HG02981 (cell line): ENCODE measurements at regions not wholly inside any gene's neighbourhood (a gene's known extent, or its start where the extent isn't known, plus 50 kb on each side); places are given as distances from the start of the nearest gene placed in this dataset.
"Not testable (repeated sequence)": the region's sequence is repeated elsewhere in the genome, so short reads cannot be mapped to it uniquely, and the experiment has no call there.

Experiments
- ATAC-seq: cut with Tn5 transposase; IDR thresholded peaks from one replicate; pipeline ENCODE4 v1.9.1; 2021; ENCODE audit warnings: mild to moderate bottlenecking, moderate library complexity; ENCODE audit not compliant: unreplicated experiment

DNA sequence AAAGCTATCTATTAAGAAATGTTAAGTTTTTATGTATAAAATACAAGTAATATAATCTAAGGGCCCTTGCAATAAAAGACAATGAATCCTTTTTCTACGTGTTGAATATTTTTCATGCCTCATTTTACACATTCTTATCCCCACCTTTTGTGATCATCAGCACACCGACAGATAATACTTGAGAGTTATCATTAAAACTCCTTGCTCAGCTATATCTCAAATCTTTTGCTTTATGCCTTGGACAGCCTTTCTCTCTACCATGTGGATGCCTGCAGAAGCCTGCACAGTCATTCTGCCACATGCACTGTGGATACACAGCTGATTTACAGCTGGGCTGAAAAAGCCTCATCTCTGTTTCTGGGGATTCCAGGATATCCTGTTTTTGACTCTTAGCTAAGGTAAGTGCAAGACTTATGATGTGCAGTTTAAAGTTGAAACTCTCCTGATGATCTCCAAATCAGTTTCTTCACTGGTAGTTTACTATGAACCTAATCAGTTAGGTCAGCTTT is 1565.1 kb downstream of the SI start:
- ATAC-seq = no peak

DNA sequence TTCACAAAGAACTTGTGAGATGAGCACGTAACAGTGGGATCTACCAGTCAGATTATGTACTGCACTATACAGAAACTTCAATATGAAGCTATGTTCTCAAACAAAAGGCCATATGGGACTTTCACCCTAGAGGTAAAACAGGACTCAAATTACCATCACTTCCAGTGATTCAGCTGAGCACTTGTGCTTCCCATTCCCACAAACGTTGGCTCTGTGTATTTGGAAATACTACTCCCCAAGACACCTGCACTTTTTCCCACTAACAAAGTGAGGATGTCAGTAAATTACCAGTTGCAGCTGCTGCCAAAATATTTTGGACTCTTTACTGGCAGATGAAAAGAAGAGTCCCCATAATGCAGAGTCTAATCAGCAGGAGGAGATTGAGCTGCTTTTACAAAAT is 1570.1 kb downstream of the SI start:
- ATAC-seq = no peak

DNA sequence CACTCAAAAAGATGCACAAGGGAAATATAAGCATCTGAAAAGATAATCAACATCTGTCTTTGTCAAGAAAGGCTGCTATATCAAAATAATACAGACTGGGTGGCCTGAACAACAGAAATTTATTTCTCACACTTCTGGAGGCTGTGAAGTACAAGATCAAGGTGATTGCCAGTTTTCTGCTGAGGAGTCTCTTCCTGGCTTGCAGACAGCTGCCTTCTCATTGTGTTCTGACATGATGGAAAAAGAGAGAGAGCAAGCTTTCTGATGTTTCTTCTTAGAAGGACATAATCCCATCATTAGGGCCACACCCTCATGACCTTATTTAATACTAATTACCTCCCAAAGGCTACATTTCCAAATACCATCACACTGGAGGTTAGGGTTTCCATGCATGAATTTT is 1573.3 kb downstream of the SI start:
- no peak for ATAC-seq

GRCh38 chr3:163499736-163500219 is 1578.5 kb downstream of the SI start:
- not testable (repeated sequence) for ATAC-seq

DNA sequence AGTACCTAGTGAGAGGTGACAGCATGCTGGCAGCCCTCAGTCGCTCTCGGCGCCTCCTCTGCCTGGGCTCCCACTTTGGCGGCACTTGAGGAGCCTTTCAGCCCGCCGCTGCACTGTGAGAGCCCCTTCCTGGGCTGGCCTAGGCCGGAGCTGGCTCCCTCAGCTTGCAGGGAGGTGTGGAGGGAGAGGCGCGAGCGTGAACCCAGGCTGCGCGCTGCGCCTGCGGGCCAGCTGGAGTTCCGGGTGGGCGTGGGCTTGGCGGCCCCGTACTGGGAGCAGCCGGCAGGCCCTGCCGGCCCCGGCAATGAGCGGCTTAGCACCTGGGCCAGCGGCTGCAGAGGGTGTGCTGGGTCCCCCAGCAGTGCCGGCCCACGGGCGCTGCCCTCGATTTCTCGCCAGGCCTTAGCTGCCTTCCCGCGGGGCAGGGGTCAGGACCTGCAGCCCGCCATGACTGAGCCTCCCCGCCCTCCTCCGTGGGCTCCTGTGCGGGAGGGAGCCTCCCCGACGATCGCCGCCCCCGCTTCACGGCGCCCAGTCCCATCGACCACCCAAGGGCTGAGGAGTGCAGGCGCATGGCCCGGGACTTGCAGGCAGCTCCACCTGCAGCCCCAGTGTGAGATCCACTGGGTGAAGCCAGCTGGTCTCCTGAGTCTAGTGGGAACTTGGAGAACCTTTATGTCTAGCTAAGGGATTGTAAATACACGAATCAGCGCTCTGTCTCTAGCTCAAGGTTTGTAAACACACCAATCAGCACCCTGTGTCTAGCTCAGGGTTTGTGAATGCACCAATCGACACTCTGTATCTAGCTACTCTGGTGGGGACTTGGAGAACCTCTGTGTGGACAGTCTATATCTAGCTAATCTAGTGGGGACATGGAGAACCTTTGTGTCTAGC is 1579.2 kb downstream of the SI start:
- ATAC-seq = not testable (repeated sequence)

GRCh38 chr3:163491714-163492113 is 1586.6 kb downstream of the SI start:
- no peak for ATAC-seq

- peak; percentile 80 for ATAC-seq
Measured at GRCh38 chr3:163490119-163490518, 1588.2 kb downstream of the SI start.

DNA sequence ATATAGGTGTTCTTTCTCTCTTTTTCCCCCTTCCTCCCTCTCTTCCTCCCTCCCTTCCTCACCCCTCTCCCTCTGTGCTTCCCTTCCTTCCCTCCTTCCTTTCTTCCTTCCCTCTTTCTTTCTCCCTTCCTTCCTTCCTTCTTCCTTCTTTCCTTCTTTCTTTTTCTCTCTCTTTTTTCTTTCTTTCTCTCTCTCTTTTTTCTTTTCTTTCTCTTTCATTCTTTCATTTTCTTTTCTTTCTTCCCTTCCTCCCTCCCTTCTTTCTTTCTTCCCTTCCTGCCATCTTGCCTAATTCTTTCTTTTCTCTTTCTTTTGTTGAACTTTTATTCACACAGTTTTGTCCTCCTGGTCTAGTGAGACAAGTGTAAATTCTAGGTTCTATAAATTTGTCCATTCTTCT is 1595.6 kb downstream of the SI start:
- ATAC-seq = no peak

DNA sequence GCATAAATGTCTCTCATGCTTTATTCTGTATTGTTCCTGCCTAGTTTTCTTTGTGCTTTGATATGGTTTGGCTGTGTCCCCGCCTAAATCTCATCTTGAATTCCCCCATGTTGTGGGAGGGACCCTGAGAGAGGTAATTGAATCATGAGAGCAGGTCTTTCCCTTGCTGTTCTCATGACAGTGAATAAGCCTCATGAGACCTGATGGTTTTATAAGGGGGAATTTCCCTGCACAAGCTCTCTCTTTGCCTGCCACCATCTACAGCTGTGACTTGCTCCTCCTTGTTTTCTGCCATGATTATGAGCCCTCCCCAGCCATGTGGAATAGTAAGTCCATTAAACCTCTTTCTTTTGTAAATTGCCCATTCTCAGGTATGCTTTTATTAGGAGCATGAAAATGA is 1596.6 kb downstream of the SI start:
- ATAC-seq = no peak

GRCh38 chr3:163476179-163476578 is 1602.1 kb downstream of the SI start:
- no peak for ATAC-seq

DNA sequence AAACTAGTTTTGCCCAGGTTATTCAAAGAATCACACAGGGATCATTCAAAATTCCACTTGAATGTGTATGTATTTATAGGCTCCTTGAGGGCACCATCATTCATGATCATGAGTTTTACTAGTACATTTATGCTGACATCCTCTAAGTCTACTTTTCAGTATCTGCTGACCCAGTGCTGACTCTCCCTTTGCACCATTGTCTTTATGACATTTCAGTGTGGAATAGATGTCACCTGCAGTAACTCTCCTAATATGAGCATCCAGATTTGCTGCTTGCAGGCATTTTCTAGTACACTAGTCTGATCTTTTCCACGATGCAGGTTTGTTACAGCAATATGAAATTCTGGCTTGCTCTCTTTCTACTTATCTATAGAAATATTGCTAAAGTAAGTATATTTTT is 1603.5 kb downstream of the SI start:
- ATAC-seq = no peak

DNA sequence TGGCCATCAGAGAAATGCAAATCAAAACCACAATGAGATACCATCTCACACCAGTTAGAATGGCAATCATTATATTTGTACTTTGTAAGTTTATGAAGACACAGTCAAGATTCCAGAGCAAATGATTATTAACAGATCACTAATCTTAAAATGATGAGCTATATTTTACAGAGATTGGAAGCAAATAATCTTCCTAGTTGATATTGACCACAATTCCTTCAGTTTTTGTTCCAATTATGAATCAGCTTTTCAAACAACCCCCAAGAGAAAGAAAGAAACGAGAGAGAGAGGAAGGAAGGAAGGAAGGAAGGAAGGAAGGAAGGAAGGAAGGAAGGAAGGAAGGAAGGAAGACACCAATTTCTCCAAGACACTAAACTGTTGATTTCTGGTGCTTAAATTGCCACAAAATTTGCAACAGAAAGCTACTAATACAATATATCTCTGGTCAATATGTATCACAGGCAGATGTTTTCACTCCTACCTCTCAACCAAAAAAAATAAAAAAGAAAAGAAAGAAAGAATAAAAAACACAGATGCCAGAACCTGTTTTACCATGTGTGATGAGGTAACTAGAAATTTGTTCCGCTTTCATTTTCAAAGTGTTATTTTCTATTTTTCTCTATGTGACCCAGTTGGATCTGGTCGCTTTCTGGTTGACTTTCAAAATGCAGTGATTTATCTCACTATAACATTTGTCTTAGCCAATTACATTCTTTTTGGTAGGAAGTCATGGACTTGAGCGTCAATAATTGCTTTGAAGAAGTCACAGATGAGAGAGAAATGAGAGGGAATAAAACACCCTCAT is 1609.6 kb downstream of the SI start:
- no peak for ATAC-seq

DNA sequence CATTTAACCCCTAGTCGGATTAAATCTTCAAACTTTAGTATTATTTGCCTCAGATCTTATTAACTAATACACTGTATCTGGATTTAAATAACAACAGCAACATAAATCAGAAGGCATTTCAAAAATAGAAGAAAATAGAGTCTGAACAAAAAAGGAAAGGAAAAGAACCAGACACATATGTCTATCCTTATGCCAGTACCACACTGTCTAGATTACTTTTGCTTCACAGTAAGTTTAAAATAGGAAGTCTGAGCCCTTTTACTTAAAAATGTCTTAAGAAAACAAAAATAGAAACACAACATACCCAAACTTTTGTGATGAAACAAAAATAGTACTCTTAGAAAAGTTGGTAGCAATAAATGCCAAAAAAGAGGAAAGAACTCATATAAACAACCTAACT is 1615.8 kb downstream of the SI start:
- ATAC-seq = no peak

DNA sequence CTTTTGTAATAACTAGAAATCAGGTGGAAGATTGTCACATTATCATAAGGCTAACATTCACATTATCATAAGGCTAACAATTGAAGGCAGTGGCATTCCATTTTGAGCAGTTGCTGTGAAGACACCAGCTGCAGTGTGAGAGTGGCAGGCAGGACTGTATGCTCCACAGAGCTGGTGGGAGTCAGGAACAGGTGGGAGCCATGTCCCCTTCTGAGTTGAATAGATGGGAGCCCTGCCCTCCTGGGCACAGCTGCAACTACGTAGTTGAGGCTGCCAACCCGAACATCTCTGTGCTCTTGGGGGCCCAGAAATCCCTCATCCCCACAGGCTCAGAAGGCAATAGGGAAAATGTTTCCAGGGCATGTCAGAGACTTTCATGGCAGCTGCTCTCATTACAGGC is 1627.6 kb downstream of the SI start:
- ATAC-seq = no peak

DNA sequence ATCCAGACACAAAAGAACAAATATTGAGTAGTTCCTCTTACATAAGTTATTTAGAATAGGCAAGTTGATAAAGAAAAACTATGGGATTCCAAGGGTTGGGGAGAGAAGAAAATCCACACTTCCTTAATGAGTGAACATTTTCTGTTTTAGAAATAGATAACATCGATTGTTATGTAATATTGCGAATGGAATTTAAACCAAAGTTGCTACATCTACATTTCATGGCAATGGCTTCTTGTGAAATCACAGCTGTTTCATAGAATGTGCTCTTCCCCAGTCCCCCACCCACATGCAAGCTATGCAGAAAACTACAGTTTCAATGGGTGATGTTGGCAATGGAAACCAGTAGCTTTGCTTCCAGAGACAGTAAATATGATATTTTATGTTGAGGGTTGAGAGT is 1639.5 kb downstream of the SI start:
- no peak for ATAC-seq

GRCh38 chr3:163422671-163423070 is 1655.6 kb downstream of the SI start:
- ATAC-seq = no peak

DNA sequence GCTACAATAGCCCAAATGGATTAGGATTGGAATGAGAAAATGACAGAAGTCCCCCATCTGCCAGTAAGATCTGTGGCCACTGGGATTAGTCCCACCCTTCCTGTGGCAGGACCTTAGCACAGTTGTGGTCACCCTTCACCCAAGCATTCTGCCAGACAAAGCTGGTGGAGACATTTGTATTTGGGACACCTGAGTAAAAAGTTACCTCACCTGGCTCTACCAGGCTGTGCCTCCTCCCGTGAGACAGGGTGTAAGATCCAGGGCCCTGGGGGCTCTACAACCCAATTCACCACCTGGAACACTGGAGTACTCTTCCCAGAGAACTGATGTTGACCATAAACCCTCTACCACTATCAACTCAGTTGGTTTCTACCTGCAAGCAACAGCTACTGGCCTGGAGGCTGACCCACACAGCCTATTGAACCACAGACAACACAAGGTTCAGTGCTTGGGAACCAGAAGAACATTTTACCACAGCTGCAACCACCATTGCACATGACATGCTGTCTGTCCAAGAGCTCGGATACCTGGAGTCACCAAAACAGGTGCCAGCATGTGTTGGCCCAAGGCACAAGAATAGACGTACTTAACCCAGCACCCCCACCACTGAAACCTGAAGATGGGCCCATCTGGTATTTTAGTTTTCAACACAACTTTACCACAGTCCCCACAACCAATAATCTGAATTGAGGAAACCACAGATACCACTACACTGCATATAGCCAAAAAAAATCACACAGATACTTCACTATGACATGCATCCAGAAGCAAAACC is 1686.7 kb downstream of the SI start:
- no peak for ATAC-seq

- no peak for ATAC-seq
Measured at GRCh38 chr3:163384383-163384782, 1693.9 kb downstream of the SI start.

DNA sequence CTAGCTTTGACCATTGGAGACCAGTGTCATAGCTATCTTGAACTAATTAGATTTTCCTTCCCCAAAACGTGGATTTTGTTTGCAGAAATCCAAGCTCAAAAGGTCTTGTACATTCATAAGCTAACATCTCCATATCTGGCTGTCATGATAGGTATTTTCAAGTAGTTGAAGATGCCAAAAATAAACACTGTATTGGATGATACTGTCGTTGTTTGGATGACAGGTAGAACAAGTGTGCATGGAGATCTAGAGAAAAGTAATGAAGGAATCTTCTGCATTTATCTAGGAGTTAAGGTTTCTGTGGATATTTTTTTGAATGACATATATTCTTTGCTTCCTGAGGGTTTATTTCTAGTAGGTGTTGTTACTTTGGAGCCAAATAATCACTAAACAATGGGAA is 1696.1 kb downstream of the SI start:
- no peak for ATAC-seq

GRCh38 chr3:163368168-163368567 is 1710.1 kb downstream of the SI start:
- no peak for ATAC-seq

DNA sequence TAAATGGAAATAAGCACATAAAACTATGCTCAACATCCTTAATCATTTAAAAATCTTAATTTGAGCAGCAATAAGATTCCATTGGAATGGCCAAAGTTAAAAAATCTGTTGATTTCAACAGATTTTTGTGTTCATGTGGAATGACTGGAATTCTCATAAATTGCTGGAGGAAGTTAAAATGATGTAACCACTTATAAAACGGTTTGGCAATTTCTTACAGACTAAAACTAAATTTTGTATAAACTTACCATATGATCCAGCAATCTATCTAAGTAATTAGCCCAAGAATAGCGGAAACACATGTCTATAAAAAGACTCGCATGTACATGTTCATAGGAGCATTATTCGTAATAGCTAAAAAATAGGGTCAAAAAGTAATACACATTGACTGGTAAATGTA is 1713.6 kb downstream of the SI start:
- no peak for ATAC-seq
